Testis (tissue), 2 donors: ENCODE measurements at regions not wholly inside any gene's neighbourhood (a gene's known extent, or its start where the extent isn't known, plus 50 kb on each side); places are given as distances from the start of the nearest gene placed in this dataset.

ENCODE experiments used
- DNase-seq: peaks from one replicate; pipeline ENCODE4 v3.0.0-alpha.2; 2019
- H3K27ac ChIP-seq, 2 donors: fragments of 200-600 bp; sonication (generic); one replicate each; pipeline ENCODE4 v1.5.1; 2019
- H3K27me3 ChIP-seq: fragments of 200-600 bp; sonication (generic); one replicate; pipeline ENCODE4 v1.5.1; 2019
- H3K36me3 ChIP-seq: fragments of 200-600 bp; sonication (generic); one replicate; pipeline ENCODE4 v1.5.1; 2017; ENCODE audit warnings: low read depth; ENCODE audit errors: missing control alignments
- H3K4me1 ChIP-seq: fragments of 200-600 bp; sonication (generic); one replicate; pipeline ENCODE4 v1.5.1; 2019
- H3K4me3 ChIP-seq, 2 donors: fragments of 200-600 bp; sonication (generic); one replicate each; pipeline ENCODE4 v1.5.1; 2017 to 2019
- H3K9me3 ChIP-seq: fragments of 200-600 bp; sonication (generic); one replicate; pipeline ENCODE4 v1.5.1; 2017
- POLR2A ChIP-seq: fragments of 450-650 bp; IDR thresholded peaks from one replicate; pipeline ENCODE4 v1.6.1; 2017; ENCODE audit warnings: antibody characterized with exemption, mild to moderate bottlenecking, moderate library complexity
- WGBS, 2 donors: methylation state at CpG; one replicate each; pipeline ENCODE4 v1.1.5; 2018; 5-methylcytosine and 5-hydroxymethylcytosine counted together
- intact Hi-C: fragments of 100-400 bp; cut with DNase I; formaldehyde crosslinking; loops from one replicate; pipeline ENCODE4 v1.15.1; 2023; ENCODE audit warnings: low total_unique reads
- TF ChIP-seq, protein P1 (sequence below), 3 experiments: fragments of 450-650 bp in 2 of 3; fragments of 200-600 bp in 1 of 3; sonication (generic) in 1 of 3; IDR thresholded peaks; one replicate each; pipeline ENCODE4 v1.5.1; 2016 to 2019; ENCODE audit warnings: antibody characterized with exemption in 3 of 3, mild to moderate bottlenecking in 2 of 3, moderate library complexity in 1 of 3

DNA sequence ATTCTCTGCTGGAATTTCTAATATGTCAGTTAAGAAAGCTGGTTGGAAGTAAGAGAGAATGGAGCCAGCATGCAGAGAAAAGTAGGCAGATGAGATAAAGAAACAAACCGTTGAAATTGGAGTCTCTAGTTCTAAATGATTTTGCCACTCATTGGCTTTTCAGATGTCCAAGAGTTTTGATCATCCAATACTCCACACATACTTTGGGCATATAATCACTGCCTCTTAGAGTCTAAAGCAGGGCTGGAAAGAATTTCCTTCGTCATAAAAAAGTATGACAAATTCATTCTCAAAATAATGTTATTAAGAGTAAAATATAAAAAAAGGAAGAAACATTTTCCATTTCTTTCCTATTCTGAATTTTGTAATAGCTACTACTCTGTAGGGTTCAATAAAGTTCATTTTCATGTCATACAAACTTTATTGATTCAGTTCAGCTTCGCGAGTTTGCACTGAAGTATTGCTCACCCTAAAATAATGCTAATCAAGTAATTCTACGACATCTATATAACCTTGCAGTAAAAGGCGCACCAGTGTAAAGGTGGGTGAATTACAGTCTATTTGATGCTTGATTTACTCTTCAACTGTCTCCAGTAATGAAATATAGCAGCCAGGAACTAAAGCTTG, 1556.6 kb downstream of the NCAM2 start:
- no peak overlapping the region for H3K27ac ChIP-seq
- H3K36me3 ChIP-seq: no peaks in the 10 kb centered on the region
- WGBS, 2 donors: 60 to 64% methylated on average over 6 of the region's 6 CpGs
- TF ChIP-seq, protein P1, sequence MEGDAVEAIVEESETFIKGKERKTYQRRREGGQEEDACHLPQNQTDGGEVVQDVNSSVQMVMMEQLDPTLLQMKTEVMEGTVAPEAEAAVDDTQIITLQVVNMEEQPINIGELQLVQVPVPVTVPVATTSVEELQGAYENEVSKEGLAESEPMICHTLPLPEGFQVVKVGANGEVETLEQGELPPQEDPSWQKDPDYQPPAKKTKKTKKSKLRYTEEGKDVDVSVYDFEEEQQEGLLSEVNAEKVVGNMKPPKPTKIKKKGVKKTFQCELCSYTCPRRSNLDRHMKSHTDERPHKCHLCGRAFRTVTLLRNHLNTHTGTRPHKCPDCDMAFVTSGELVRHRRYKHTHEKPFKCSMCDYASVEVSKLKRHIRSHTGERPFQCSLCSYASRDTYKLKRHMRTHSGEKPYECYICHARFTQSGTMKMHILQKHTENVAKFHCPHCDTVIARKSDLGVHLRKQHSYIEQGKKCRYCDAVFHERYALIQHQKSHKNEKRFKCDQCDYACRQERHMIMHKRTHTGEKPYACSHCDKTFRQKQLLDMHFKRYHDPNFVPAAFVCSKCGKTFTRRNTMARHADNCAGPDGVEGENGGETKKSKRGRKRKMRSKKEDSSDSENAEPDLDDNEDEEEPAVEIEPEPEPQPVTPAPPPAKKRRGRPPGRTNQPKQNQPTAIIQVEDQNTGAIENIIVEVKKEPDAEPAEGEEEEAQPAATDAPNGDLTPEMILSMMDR (IDR thresholded peaks at IDR 0.05): no peak
- TF ChIP-seq POLR2A: no peak
- no peaks in the 10 kb centered on the region for H3K4me1 ChIP-seq
- DNase-seq: no peak
- intact Hi-C loops: no loop called here
- H3K9me3 ChIP-seq: no peaks in the 10 kb centered on the region
- H3K27me3 ChIP-seq: no peaks in the 10 kb centered on the region
- no peak overlapping the region for H3K4me3 ChIP-seq

DNA sequence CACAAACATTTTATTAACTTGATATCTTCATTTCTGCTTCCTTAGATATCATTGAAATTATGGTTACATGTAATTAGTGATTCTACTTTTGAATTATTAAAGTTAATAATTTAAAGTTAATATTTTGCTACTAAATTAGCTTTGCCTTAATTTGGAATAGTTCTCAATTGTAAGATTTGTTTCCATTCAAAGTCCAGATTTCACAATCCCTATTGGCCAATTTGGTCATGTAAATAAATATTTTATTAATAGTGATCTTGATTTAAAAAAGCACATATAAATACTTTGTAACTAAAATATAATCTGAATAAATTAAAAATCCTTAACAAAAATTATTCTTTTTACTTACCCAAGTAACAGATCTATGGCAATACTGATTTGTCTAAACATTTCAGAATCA, 1558.6 kb downstream of the NCAM2 start:
- H3K27ac ChIP-seq: no peak overlapping the region
- DNase-seq: no peak
- TF ChIP-seq POLR2A: no peak
- TF ChIP-seq, protein P1 (IDR thresholded peaks at IDR 0.05): no peak
- H3K36me3 ChIP-seq: no peaks in the 10 kb centered on the region
- intact Hi-C loops: no loop called here
- H3K9me3 ChIP-seq: no peaks in the 10 kb centered on the region
- H3K4me1 ChIP-seq: no peaks in the 10 kb centered on the region
- H3K27me3 ChIP-seq: no peaks in the 10 kb centered on the region
- H3K4me3 ChIP-seq: no peak overlapping the region

DNA sequence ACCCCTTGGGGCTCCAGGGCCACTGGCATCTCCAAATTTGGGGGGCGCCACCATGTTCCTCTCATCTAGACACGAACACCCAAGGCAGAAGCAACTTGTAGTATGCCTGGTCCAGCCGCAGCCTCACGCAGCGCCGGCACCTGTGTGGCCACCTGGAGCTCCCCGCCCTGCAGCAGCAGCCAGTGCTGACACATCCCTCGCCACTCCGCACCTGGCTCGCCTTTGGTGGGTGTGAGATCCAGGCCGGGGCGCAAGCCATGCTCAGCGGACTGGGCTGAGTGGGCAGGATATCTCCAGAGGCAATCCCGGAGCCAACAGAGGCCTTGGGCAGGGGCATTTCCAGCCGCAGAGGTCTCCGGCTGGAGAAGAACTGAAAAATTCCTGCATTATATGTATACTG, 1563.7 kb downstream of the NCAM2 start:
- H3K9me3 ChIP-seq: no peaks in the 10 kb centered on the region

DNA sequence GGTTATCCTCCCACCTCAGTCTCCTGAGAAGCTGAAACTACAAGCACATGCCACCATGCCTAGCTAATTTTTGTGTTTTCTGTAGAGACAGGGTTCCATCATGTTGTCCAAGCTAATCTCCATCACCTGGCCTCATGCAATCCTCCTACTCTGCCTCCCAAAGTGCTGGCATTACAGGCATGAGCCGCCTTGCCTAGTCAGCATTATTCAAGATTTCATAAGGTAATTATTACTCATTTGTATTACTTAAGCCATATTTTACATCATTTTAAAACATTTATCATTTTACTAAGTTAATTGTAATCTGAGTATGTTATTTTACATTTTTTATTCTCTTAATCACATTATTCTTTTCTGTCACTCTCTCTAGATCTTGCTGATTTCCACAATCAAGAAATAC, 1575.6 kb downstream of the NCAM2 start:
- H3K9me3 ChIP-seq: no peaks in the 10 kb centered on the region
- TF ChIP-seq POLR2A: no peak
- TF ChIP-seq, protein P1 (IDR thresholded peaks at IDR 0.05): no peak
- no peaks in the 10 kb centered on the region for H3K4me1 ChIP-seq
- H3K36me3 ChIP-seq: no peaks in the 10 kb centered on the region
- no peak overlapping the region for H3K27ac ChIP-seq
- intact Hi-C loops: no loop called here
- no peak overlapping the region for H3K4me3 ChIP-seq
- no peaks in the 10 kb centered on the region for H3K27me3 ChIP-seq
- DNase-seq: no peak
- WGBS, 2 donors: 83 to 94% methylated on average over 1 of the region's 1 CpG

More for the DNA sequence above, 1563.7 kb downstream of the NCAM2 start:
- intact Hi-C loops: no loop called here
- Histone ChIP-seq H3K4me3 (no peak overlapping the region), H3K4me1 (no peaks in the 10 kb centered on the region), H3K36me3 (no peaks in the 10 kb centered on the region), H3K27me3 (no peaks in the 10 kb centered on the region), H3K27ac (no peak overlapping the region)
- TF ChIP-seq, protein P1 (IDR thresholded peaks at IDR 0.05): no peak
- no peak for TF ChIP-seq POLR2A
- 56 to 74% methylated on average over 10 to 16 of the region's 16 CpGs for WGBS, 2 donors
- no peak for DNase-seq

DNA sequence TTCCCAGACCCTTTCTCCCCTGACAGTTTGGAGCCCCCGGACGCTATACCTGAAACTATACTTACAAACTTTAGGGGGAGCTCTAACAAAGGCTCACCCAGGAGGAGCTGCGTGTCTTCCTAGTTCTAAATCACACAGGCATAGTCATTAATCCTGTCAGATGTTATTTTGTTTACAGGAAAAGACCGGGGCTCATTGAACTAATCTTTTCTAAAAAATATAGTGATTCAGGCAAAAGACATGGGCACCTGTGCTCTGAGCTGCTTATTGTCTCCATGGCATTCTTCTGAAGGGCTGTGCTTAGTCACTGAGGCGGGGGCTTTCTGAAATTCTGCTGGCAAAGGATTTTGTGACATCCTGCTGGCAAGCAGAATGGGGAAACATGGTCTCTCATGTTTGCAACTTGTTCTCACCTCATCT, 1577.0 kb downstream of the NCAM2 start:
- no peak for TF ChIP-seq POLR2A
- TF ChIP-seq, protein P1 (IDR thresholded peaks at IDR 0.05): peak in 2 of 3 experiments; percentile 22 to 28
- intact Hi-C loops: no loop called here
- H3K4me3 ChIP-seq: no peak overlapping the region
- no peaks in the 10 kb centered on the region for H3K27me3 ChIP-seq
- WGBS, 2 donors: 15 to 18% methylated on average over 5 of the region's 5 CpGs
- DNase-seq: peak; percentile 22
- H3K36me3 ChIP-seq: no peaks in the 10 kb centered on the region
- no peaks in the 10 kb centered on the region for H3K9me3 ChIP-seq
- no peak overlapping the region for H3K27ac ChIP-seq
- no peaks in the 10 kb centered on the region for H3K4me1 ChIP-seq
